Transverse colon (tissue), 4 donors: ENCODE measurements at regions not wholly inside any gene's neighbourhood (a gene's known extent, or its start where the extent isn't known, plus 50 kb on each side); places are given as distances from the start of the nearest gene placed in this dataset.

Experiments
- DNase-seq: peaks from one replicate; pipeline ENCODE4 v3.0.0-alpha.2; 2019
- H3K27ac ChIP-seq, 4 donors: fragments of 200-600 bp; sonication (generic); 2 replicates each; pipeline ENCODE4 v1.5.1; 2016 to 2018; ENCODE audit warnings: inconsistent platforms in 4 of 4
- H3K27me3 ChIP-seq: fragments of 200-600 bp; sonication (generic); 2 replicates; pipeline ENCODE4 v1.5.1; 2017; ENCODE audit warnings: inconsistent platforms
- H3K36me3 ChIP-seq, 4 donors: fragments of 200-600 bp; sonication (generic); 2 replicates each; pipeline ENCODE4 v1.5.1; 2017 to 2019; ENCODE audit warnings: inconsistent platforms in 4 of 4
- H3K4me1 ChIP-seq, 4 donors: fragments of 200-600 bp; sonication (generic); 2 replicates each; pipeline ENCODE4 v1.5.1; 2017 to 2020; ENCODE audit warnings: inconsistent platforms in 4 of 4
- H3K4me3 ChIP-seq, 4 donors: fragments of 200-600 bp; sonication (generic); 1 replicate in 1 of 4; 2 replicates in 3 of 4; pipeline versions ENCODE4 v1.5.1 to v1.6.1; 2017 to 2019; ENCODE audit warnings: inconsistent platforms in 4 of 4
- H3K9me3 ChIP-seq, 2 donors: fragments of 200-600 bp; sonication (generic); 2 replicates each; pipeline ENCODE4 v1.5.1; 2017 to 2019; ENCODE audit warnings: inconsistent platforms in 2 of 2
- CTCF ChIP-seq, 5 experiments: fragments of 200-600 bp in 3 of 5; fragments of 450-650 bp in 2 of 5; sonication (generic) in 3 of 5; IDR thresholded peaks; 1 replicate in 2 of 5; 2 replicates in 3 of 5; pipeline ENCODE4 v1.5.1; 2016 to 2017; ENCODE audit warnings: antibody characterized with exemption in 5 of 5, inconsistent platforms in 3 of 5, mild to moderate bottlenecking in 2 of 5, moderate library complexity in 1 of 5
- EP300 ChIP-seq: sonication (generic); formaldehyde crosslinking; IDR thresholded peaks from one replicate; pipeline ENCODE4 v1.6.1; 2017; ENCODE audit warnings: antibody characterized with exemption, low read depth
- POLR2A ChIP-seq: fragments of 450-650 bp; IDR thresholded peaks from one replicate; pipeline ENCODE4 v1.6.1; 2016; ENCODE audit warnings: antibody characterized with exemption, mild to moderate bottlenecking, moderate library complexity
- POLR2AphosphoS5 ChIP-seq, 3 donors: sonication (generic); formaldehyde crosslinking; IDR thresholded peaks; one replicate each; pipeline ENCODE4 v1.6.1; 2016; ENCODE audit warnings: antibody characterized with exemption in 3 of 3
- WGBS, 2 donors: methylation state at CpG; one replicate each; pipeline ENCODE4 v1.1.5; 2018; ENCODE audit warnings: low coverage in 1 of 2; 5-methylcytosine and 5-hydroxymethylcytosine counted together
- in situ Hi-C, 4 donors: fragments of 200-750 bp; cut with MboI; loops; one replicate each; pipeline versions ENCODE4 v1.15.0 to v1.15.1; 2017; ENCODE audit warnings: low sequenced_read_pairs in 3 of 4, low pct_ligation_motif_present in 1 of 4, low pct_unique_long_range_greater_than_20kb in 1 of 4
- intact Hi-C: fragments of 100-400 bp; cut with DNase I; formaldehyde crosslinking; loops from one replicate; pipeline ENCODE4 v1.15.1; 2023; ENCODE audit warnings: low total_unique reads

GRCh38 chr12:125263385-125263784, 198.2 kb downstream of the AACS start:
- no peak for TF ChIP-seq POLR2A
- TF ChIP-seq CTCF (IDR thresholded peaks at IDR 0.05) = no peak
- TF ChIP-seq POLR2AphosphoS5 (IDR thresholded peaks at IDR 0.05) = no peak
- TF ChIP-seq EP300 = no peak
- H3K4me3 ChIP-seq = no peak overlapping the region
- H3K4me1 ChIP-seq = peaks cover 0 to 7% (median 0%) of the 10 kb centered on the region in 4 donors
- intact Hi-C loops (no loop called here), in situ Hi-C loops (no loop called here)
- 86 to 87% methylated on average over 7 to 8 of the region's 8 CpGs for WGBS, 2 donors
- no peaks in the 10 kb centered on the region for H3K36me3 ChIP-seq
- H3K9me3 ChIP-seq = no peaks in the 10 kb centered on the region
- H3K27me3 ChIP-seq = no peaks in the 10 kb centered on the region
- no peak for DNase-seq
- H3K27ac ChIP-seq = no peak overlapping the region

GRCh38 chr12:125267114-125267513, 201.9 kb downstream of the AACS start:
- in situ Hi-C loops (no loop called here), intact Hi-C loops (no loop called here)
- Histone ChIP-seq H3K36me3 (no peaks in the 10 kb centered on the region), H3K4me1 (peaks cover 0 to 7% (median 0%) of the 10 kb centered on the region in 4 donors), H3K4me3 (no peak overlapping the region), H3K27ac (no peak overlapping the region), H3K27me3 (no peaks in the 10 kb centered on the region), H3K9me3 (no peaks in the 10 kb centered on the region)
- no peak for DNase-seq
- no peak for TF ChIP-seq POLR2AphosphoS5 (IDR thresholded peaks at IDR 0.05)
- no peak for TF ChIP-seq CTCF (IDR thresholded peaks at IDR 0.05)
- no peak for TF ChIP-seq EP300
- no peak for TF ChIP-seq POLR2A
- WGBS, 2 donors = 49% methylated on average over 5 of the region's 5 CpGs; no CpG with 5 or more reads in 1 of the 2 donors

- in situ Hi-C loops = no loop called here
- no peak for DNase-seq
- intact Hi-C loops = no loop called here
- Histone ChIP-seq H3K4me1 (peaks cover 0 to 7% (median 0%) of the 10 kb centered on the region in 4 donors), H3K9me3 (no peaks in the 10 kb centered on the region), H3K36me3 (no peaks in the 10 kb centered on the region), H3K4me3 (no peak overlapping the region), H3K27me3 (no peaks in the 10 kb centered on the region), H3K27ac (no peak overlapping the region)
- no peak for TF ChIP-seq CTCF (IDR thresholded peaks at IDR 0.05)
- no peak for TF ChIP-seq EP300
- no peak for TF ChIP-seq POLR2A
- no peak for TF ChIP-seq POLR2AphosphoS5 (IDR thresholded peaks at IDR 0.05)
- 52% methylated on average over 5 of the region's 5 CpGs; no CpG with 5 or more reads in 1 of the 2 donors for WGBS, 2 donors
These were observed 204.0 kb downstream of the AACS start for GRCh38 chr12:125269276-125269675.

- Histone ChIP-seq H3K27me3 (no peaks in the 10 kb centered on the region), H3K9me3 (no peaks in the 10 kb centered on the region), H3K4me3 (no peak overlapping the region), H3K27ac (no peak overlapping the region), H3K36me3 (no peaks in the 10 kb centered on the region), H3K4me1 (no peaks in the 10 kb centered on the region)
- intact Hi-C loops (no loop called here), in situ Hi-C loops (no loop called here)
- DNase-seq = no peak
- WGBS, 2 donors = 35 to 49% methylated on average over 3 to 4 of the region's 4 CpGs
- TF ChIP-seq POLR2AphosphoS5 (IDR thresholded peaks at IDR 0.05) (no peak), POLR2A (no peak)
These were observed 206.7 kb downstream of the AACS start for GRCh38 chr12:125271892-125272291.

- DNase-seq = no peak
These were observed 207.2 kb downstream of the AACS start for GRCh38 chr12:125272383-125272933.

More at GRCh38 chr12:125272383-125272933, 207.2 kb downstream of the AACS start:
- no peak overlapping the region for H3K4me3 ChIP-seq
- H3K27me3 ChIP-seq = no peaks in the 10 kb centered on the region
- H3K36me3 ChIP-seq = no peaks in the 10 kb centered on the region
- no peaks in the 10 kb centered on the region for H3K4me1 ChIP-seq
- no peak overlapping the region for H3K27ac ChIP-seq
- TF ChIP-seq EP300 = no peak
- TF ChIP-seq POLR2A = no peak
- no peak for TF ChIP-seq POLR2AphosphoS5 (IDR thresholded peaks at IDR 0.05)
- no peak for TF ChIP-seq CTCF (IDR thresholded peaks at IDR 0.05)
- intact Hi-C loops = no loop called here
- WGBS, 2 donors = 81 to 84% methylated on average over 8 to 14 of the region's 14 CpGs
- no peaks in the 10 kb centered on the region for H3K9me3 ChIP-seq
- in situ Hi-C loops = no loop called here
